ENCODE measurements at regions not wholly inside any gene's neighbourhood (a gene's known extent, or its start where the extent isn't known, plus 50 kb on each side); places are given as distances from the start of the nearest gene placed in this dataset.

GRCh38 chr3:95883801-95884200 lies 930.6 kb upstream of the EPHA6 start:
- no peaks in the 10 kb centered on the region for H3K27me3 ChIP-seq
- no peaks in the 10 kb centered on the region for H3K36me3 ChIP-seq
- no peak for TF ChIP-seq CTCF (IDR thresholded peaks at IDR 0.05)
- TF ChIP-seq EP300 (IDR thresholded peaks at IDR 0.05) = no peak
- no peak for TF ChIP-seq POLR2AphosphoS5 (IDR thresholded peaks at IDR 0.05)
- no peak for TF ChIP-seq POLR2A (IDR thresholded peaks at IDR 0.05)
- H3K4me1 ChIP-seq = no peaks in the 10 kb centered on the region
- 58% methylated on average over 1 of the region's 1 CpG for WGBS
- no peak for DNase-seq (ENCODE audit: low spot score in 2 of 2)
- H3K4me3 ChIP-seq = no peak overlapping the region
- no peak overlapping the region for H3K27ac ChIP-seq
- no peaks in the 10 kb centered on the region for H3K9me3 ChIP-seq

- no peak for DNase-seq (ENCODE audit: low spot score in 2 of 2)
- Histone ChIP-seq H3K9me3 (no peaks in the 10 kb centered on the region), H3K27me3 (no peaks in the 10 kb centered on the region), H3K36me3 (no peaks in the 10 kb centered on the region), H3K4me1 (no peaks in the 10 kb centered on the region), H3K4me3 (no peak overlapping the region), H3K27ac (no peak overlapping the region)
- no peak for TF ChIP-seq POLR2A (IDR thresholded peaks at IDR 0.05)
- TF ChIP-seq EP300 (IDR thresholded peaks at IDR 0.05) = no peak
- TF ChIP-seq POLR2AphosphoS5 (IDR thresholded peaks at IDR 0.05) = no peak
- no peak for TF ChIP-seq CTCF (IDR thresholded peaks at IDR 0.05)
- WGBS = 74% methylated on average over 1 of the region's 1 CpG
Observed at GRCh38 chr3:95886616-95887015, 927.8 kb upstream of the EPHA6 start.

- no peak overlapping the region for H3K4me3 ChIP-seq
- H3K36me3 ChIP-seq = no peaks in the 10 kb centered on the region
- H3K27ac ChIP-seq = no peak overlapping the region
- TF ChIP-seq EP300 (IDR thresholded peaks at IDR 0.05) (no peak), POLR2AphosphoS5 (IDR thresholded peaks at IDR 0.05) (no peak), CTCF (IDR thresholded peaks at IDR 0.05) (no peak), POLR2A (IDR thresholded peaks at IDR 0.05) (no peak)
- H3K4me1 ChIP-seq = no peaks in the 10 kb centered on the region
- 77% methylated on average over 2 of the region's 2 CpGs for WGBS
- no peaks in the 10 kb centered on the region for H3K27me3 ChIP-seq
- no peak for DNase-seq (ENCODE audit: low spot score in 2 of 2)
- H3K9me3 ChIP-seq = no peaks in the 10 kb centered on the region
Observed at GRCh38 chr3:95887114-95887513, 927.3 kb upstream of the EPHA6 start.

GRCh38 chr3:95894820-95895219 lies 919.6 kb upstream of the EPHA6 start:
- Histone ChIP-seq H3K36me3 (no peaks in the 10 kb centered on the region), H3K4me1 (no peaks in the 10 kb centered on the region), H3K27ac (no peak overlapping the region), H3K27me3 (no peaks in the 10 kb centered on the region), H3K9me3 (peaks cover 4% of the 10 kb centered on the region), H3K4me3 (no peak overlapping the region)
- TF ChIP-seq POLR2A (IDR thresholded peaks at IDR 0.05) (no peak), EP300 (IDR thresholded peaks at IDR 0.05) (no peak), POLR2AphosphoS5 (IDR thresholded peaks at IDR 0.05) (no peak), CTCF (IDR thresholded peaks at IDR 0.05) (no peak)
- no peak for DNase-seq (ENCODE audit: low spot score in 2 of 2)
- 79% methylated on average over 2 of the region's 2 CpGs for WGBS

- Histone ChIP-seq H3K4me3 (no peak overlapping the region), H3K4me1 (no peaks in the 10 kb centered on the region), H3K27me3 (no peaks in the 10 kb centered on the region), H3K27ac (no peak overlapping the region), H3K36me3 (no peaks in the 10 kb centered on the region), H3K9me3 (no peaks in the 10 kb centered on the region)
- 81% methylated on average over 2 of the region's 2 CpGs for WGBS
- TF ChIP-seq EP300 (IDR thresholded peaks at IDR 0.05) (no peak), CTCF (IDR thresholded peaks at IDR 0.05) (no peak)
- no peak for DNase-seq (ENCODE audit: low spot score in 2 of 2)
Observed at GRCh38 chr3:95899494-95899893, 914.9 kb upstream of the EPHA6 start.
